AG08396 (cell line): ENCODE measurements at regions not wholly inside any gene's neighbourhood (a gene's known extent, or its start where the extent isn't known, plus 50 kb on each side); places are given as distances from the start of the nearest gene placed in this dataset.
"Not testable (repeated sequence)": the region's sequence is repeated elsewhere in the genome, so short reads cannot be mapped to it uniquely, and the experiment has no call there.

Experiments
- DNase-seq: peaks from one replicate; pipeline ENCODE4 v3.0.0; 2012; ENCODE audit warnings: low spot score, mixed read lengths

GRCh38 chr1:121116522-121117297 is 67.4 kb downstream of the FAM72B start:
- DNase-seq, result not testable (repeated sequence)

- DNase-seq, result not testable (repeated sequence)
These were observed 66.9 kb downstream of the FAM72B start for GRCh38 chr1:121117298-121117611.

- DNase-seq, result not testable (repeated sequence)
These were observed 66.3 kb downstream of the FAM72B start for GRCh38 chr1:121117622-121118479.
